Smooth muscle cell (in vitro differentiated cells): ENCODE measurements at regions not wholly inside any gene's neighbourhood (a gene's known extent, or its start where the extent isn't known, plus 50 kb on each side); places are given as distances from the start of the nearest gene placed in this dataset.
"Not testable (repeated sequence)": the region's sequence is repeated elsewhere in the genome, so short reads cannot be mapped to it uniquely, and the experiment has no call there.

ENCODE experiments used
- DNase-seq: peaks from one replicate; lab custom pipeline; 2025; ENCODE audit not compliant: unreplicated experiment; lab: John Stamatoyannopoulos, UW
- H2AFZ ChIP-seq: fragments of 200-600 bp; sonication (generic); 2 replicates; pipeline ENCODE4 v1.6.0; 2016; ENCODE audit warnings: antibody characterized with exemption, low read depth, mild to moderate bottlenecking
- H3F3A ChIP-seq: fragments of 200-600 bp; sonication (generic); 2 replicates; pipeline ENCODE4 v1.6.0; 2017; ENCODE audit warnings: antibody characterized with exemption, low read depth
- H3K27ac ChIP-seq: fragments of 200-600 bp; sonication (generic); 2 replicates; pipeline ENCODE4 v1.5.1; 2016; ENCODE audit warnings: low read depth, mild to moderate bottlenecking
- H3K27me3 ChIP-seq: fragments of 200-600 bp; sonication (generic); 2 replicates; pipeline ENCODE4 v1.6.1; 2016; ENCODE audit warnings: low read depth, mild to moderate bottlenecking
- H3K36me3 ChIP-seq: fragments of 200-600 bp; sonication (generic); 2 replicates; pipeline ENCODE4 v1.5.1; 2016; ENCODE audit warnings: low read depth
- H3K4me1 ChIP-seq: fragments of 200-600 bp; sonication (generic); 2 replicates; pipeline ENCODE4 v1.5.1; 2016; ENCODE audit warnings: low read depth
- H3K4me2 ChIP-seq: fragments of 200-600 bp; sonication (generic); 2 replicates; pipeline ENCODE4 v1.6.0; 2016; ENCODE audit warnings: mild to moderate bottlenecking
- H3K4me3 ChIP-seq: fragments of 200-600 bp; sonication (generic); 2 replicates; pipeline ENCODE4 v1.5.1; 2016; ENCODE audit warnings: mild to moderate bottlenecking
- H3K79me2 ChIP-seq: fragments of 200-600 bp; sonication (generic); 2 replicates; pipeline ENCODE4 v1.6.0; 2016; ENCODE audit warnings: low read depth, mild to moderate bottlenecking
- H3K9ac ChIP-seq: fragments of 200-600 bp; sonication (generic); 2 replicates; pipeline ENCODE4 v1.6.0; 2016; ENCODE audit warnings: low read depth
- H3K9me3 ChIP-seq: fragments of 200-600 bp; sonication (generic); replicated peaks from 2 replicates; pipeline ENCODE4 v1.5.1; 2016; ENCODE audit warnings: low read depth
- H4K20me1 ChIP-seq: fragments of 200-600 bp; sonication (generic); 2 replicates; pipeline ENCODE4 v1.6.0; 2016; ENCODE audit warnings: low read depth
- WGBS: methylation state at CpG from one replicate; pipeline ENCODE4 v1.1.7; 2016; ENCODE audit warnings: low lambda C conversion rate; 5-methylcytosine and 5-hydroxymethylcytosine counted together
- TF ChIP-seq, protein P1 (sequence below): fragments of 200-600 bp; sonication (generic); IDR thresholded peaks from 2 replicates; pipeline ENCODE4 v1.5.1; 2017; ENCODE audit warnings: borderline replicate concordance, mild to moderate bottlenecking, antibody characterized with exemption; ENCODE audit not compliant: insufficient read depth, poor library complexity, severe bottlenecking

GRCh38 chr4:107490116-107490515 lies 229.9 kb downstream of the PAPSS1 start:
- H3K27me3 ChIP-seq: no peaks in the 10 kb centered on the region
- no peaks in the 10 kb centered on the region for H3K36me3 ChIP-seq
- no peaks in the 10 kb centered on the region for H3F3A ChIP-seq
- H2AFZ ChIP-seq: no peak overlapping the region
- H3K9me3 ChIP-seq: no peaks in the 10 kb centered on the region
- TF ChIP-seq, protein P1, sequence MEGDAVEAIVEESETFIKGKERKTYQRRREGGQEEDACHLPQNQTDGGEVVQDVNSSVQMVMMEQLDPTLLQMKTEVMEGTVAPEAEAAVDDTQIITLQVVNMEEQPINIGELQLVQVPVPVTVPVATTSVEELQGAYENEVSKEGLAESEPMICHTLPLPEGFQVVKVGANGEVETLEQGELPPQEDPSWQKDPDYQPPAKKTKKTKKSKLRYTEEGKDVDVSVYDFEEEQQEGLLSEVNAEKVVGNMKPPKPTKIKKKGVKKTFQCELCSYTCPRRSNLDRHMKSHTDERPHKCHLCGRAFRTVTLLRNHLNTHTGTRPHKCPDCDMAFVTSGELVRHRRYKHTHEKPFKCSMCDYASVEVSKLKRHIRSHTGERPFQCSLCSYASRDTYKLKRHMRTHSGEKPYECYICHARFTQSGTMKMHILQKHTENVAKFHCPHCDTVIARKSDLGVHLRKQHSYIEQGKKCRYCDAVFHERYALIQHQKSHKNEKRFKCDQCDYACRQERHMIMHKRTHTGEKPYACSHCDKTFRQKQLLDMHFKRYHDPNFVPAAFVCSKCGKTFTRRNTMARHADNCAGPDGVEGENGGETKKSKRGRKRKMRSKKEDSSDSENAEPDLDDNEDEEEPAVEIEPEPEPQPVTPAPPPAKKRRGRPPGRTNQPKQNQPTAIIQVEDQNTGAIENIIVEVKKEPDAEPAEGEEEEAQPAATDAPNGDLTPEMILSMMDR: no peak
- no peak overlapping the region for H3K4me3 ChIP-seq
- no peak for DNase-seq
- H4K20me1 ChIP-seq: no peaks in the 10 kb centered on the region
- no peak overlapping the region for H3K9ac ChIP-seq
- no peaks in the 10 kb centered on the region for H3K79me2 ChIP-seq
- H3K4me2 ChIP-seq: no peak overlapping the region
- no peaks in the 10 kb centered on the region for H3K4me1 ChIP-seq
- no peak overlapping the region for H3K27ac ChIP-seq
- WGBS: 100% methylated on average over 2 of the region's 2 CpGs

DNA sequence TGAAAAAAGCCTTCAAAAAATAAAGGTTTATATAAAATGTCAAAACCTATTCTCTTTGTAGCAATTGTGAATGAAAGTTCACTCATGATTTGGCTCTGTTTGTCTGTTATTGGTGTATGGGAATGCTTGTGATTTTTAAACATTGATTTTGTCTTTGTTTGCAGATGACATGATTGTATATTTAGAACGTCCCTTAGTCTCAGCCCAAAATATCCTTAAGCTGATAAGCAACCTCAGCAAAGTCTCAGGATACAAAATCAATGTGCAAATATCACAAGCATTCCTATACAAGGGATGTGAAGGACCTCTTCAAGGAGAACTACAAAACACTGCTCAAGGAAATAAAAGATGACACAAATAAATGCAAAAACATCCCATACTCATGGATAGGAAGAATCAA lies 236.4 kb downstream of the PAPSS1 start:
- H3K4me2 ChIP-seq, H3K27me3 ChIP-seq, H3K4me1 ChIP-seq, H3K9ac ChIP-seq, H3K9me3 ChIP-seq, H3K4me3 ChIP-seq, DNase-seq, H4K20me1 ChIP-seq, H3K27ac ChIP-seq, H2AFZ ChIP-seq, H3F3A ChIP-seq, H3K79me2 ChIP-seq, H3K36me3 ChIP-seq: not testable (repeated sequence)
- 42% methylated on average over 1 of the region's 1 CpG for WGBS

GRCh38 chr4:107482546-107482945 lies 237.5 kb downstream of the PAPSS1 start:
- Histone ChIP-seq H3K4me3 (no peak overlapping the region), H3K36me3 (peaks cover 3% of the 10 kb centered on the region), H3K4me2 (no peak overlapping the region), H2AFZ (no peak overlapping the region), H3K4me1 (no peaks in the 10 kb centered on the region), H4K20me1 (no peaks in the 10 kb centered on the region), H3K27ac (no peak overlapping the region), H3K9me3 (no peaks in the 10 kb centered on the region), H3K27me3 (no peaks in the 10 kb centered on the region), H3F3A (no peaks in the 10 kb centered on the region), H3K9ac (no peak overlapping the region), H3K79me2 (no peaks in the 10 kb centered on the region)
- TF ChIP-seq, protein P1: no peak
- WGBS: 98% methylated on average over 2 of the region's 2 CpGs
- DNase-seq: no peak

GRCh38 chr4:107478327-107478980 lies 241.6 kb downstream of the PAPSS1 start:
- no peak overlapping the region for H3K27ac ChIP-seq
- no peaks in the 10 kb centered on the region for H3K9me3 ChIP-seq
- H3K4me2 ChIP-seq: no peak overlapping the region
- H3K4me1 ChIP-seq: no peaks in the 10 kb centered on the region
- no peaks in the 10 kb centered on the region for H3K27me3 ChIP-seq
- H3F3A ChIP-seq: no peaks in the 10 kb centered on the region
- TF ChIP-seq, protein P1: no peak
- H2AFZ ChIP-seq: no peak overlapping the region
- no peaks in the 10 kb centered on the region for H4K20me1 ChIP-seq
- H3K4me3 ChIP-seq: no peak overlapping the region
- no peak for DNase-seq
- H3K79me2 ChIP-seq: no peaks in the 10 kb centered on the region
- H3K36me3 ChIP-seq: peaks cover 3% of the 10 kb centered on the region
- no peak overlapping the region for H3K9ac ChIP-seq
